Left ventricle myocardium inferior (tissue), 1 donor: ENCODE measurements at regions not wholly inside any gene's neighbourhood (a gene's known extent, or its start where the extent isn't known, plus 50 kb on each side); places are given as distances from the start of the nearest gene placed in this dataset.

ENCODE experiments used
- DNase-seq: peaks from one replicate; pipeline ENCODE4 v3.0.0-alpha.2; 2020
- H3K27ac ChIP-seq: fragments of 200-600 bp; replicated peaks from 2 replicates; pipeline ENCODE4 v1.8.0; 2021
- H3K27me3 ChIP-seq: fragments of 200-600 bp; 2 replicates; pipeline ENCODE4 v1.8.0; 2021; ENCODE audit warnings: low read depth
- H3K36me3 ChIP-seq: fragments of 200-600 bp; 2 replicates; pipeline ENCODE4 v1.8.0; 2021
- H3K4me1 ChIP-seq: fragments of 200-600 bp; 2 replicates; pipeline ENCODE4 v1.8.0; 2021
- H3K4me3 ChIP-seq: fragments of 200-600 bp; 2 replicates; pipeline ENCODE4 v1.8.0; 2021; ENCODE audit warnings: mild to moderate bottlenecking, moderate library complexity
- H3K9me3 ChIP-seq: fragments of 200-600 bp; replicated peaks from 2 replicates; pipeline ENCODE4 v1.8.0; 2021
- CTCF ChIP-seq: fragments of 200-600 bp; IDR thresholded peaks from 2 replicates; pipeline ENCODE4 v1.8.0; 2021; ENCODE audit warnings: antibody characterized with exemption, mild to moderate bottlenecking, borderline replicate concordance
- intact Hi-C: fragments of 100-400 bp; cut with micrococcal nuclease; formaldehyde crosslinking; loops from one replicate; pipeline ENCODE4 v1.11.0; 2022
- donor health status: DM: no; HTN: yes; CAD: no; lungs with severe emphysema.

- H3K36me3 ChIP-seq: no peaks in the 10 kb centered on the region
- DNase-seq: no peak
- no peaks in the 10 kb centered on the region for H3K4me1 ChIP-seq
- H3K27ac ChIP-seq: no peak overlapping the region
- H3K27me3 ChIP-seq: no peaks in the 10 kb centered on the region
- peaks cover 11% of the 10 kb centered on the region for H3K9me3 ChIP-seq
- intact Hi-C loops: no loop called here
- no peak overlapping the region for H3K4me3 ChIP-seq
- no peak for TF ChIP-seq CTCF
These were observed 537.6 kb upstream of the TMEM132C start for GRCh38 chr12:127729381-127729780.

GRCh38 chr12:127731657-127732056 lies 535.3 kb upstream of the TMEM132C start:
- Histone ChIP-seq H3K27ac (no peak overlapping the region), H3K27me3 (no peaks in the 10 kb centered on the region), H3K4me1 (no peaks in the 10 kb centered on the region), H3K4me3 (no peak overlapping the region), H3K36me3 (no peaks in the 10 kb centered on the region), H3K9me3 (peaks cover 11% of the 10 kb centered on the region)
- no peak for TF ChIP-seq CTCF
- no peak for DNase-seq
- intact Hi-C loops: no loop called here

- Histone ChIP-seq H3K27ac (no peak overlapping the region), H3K4me3 (no peak overlapping the region), H3K27me3 (no peaks in the 10 kb centered on the region), H3K4me1 (no peaks in the 10 kb centered on the region), H3K9me3 (peaks cover 3% of the 10 kb centered on the region), H3K36me3 (no peaks in the 10 kb centered on the region)
- intact Hi-C loops: no loop called here
- TF ChIP-seq CTCF: no peak
- DNase-seq: no peak
These were observed 524.7 kb upstream of the TMEM132C start for GRCh38 chr12:127742231-127742630.

DNA sequence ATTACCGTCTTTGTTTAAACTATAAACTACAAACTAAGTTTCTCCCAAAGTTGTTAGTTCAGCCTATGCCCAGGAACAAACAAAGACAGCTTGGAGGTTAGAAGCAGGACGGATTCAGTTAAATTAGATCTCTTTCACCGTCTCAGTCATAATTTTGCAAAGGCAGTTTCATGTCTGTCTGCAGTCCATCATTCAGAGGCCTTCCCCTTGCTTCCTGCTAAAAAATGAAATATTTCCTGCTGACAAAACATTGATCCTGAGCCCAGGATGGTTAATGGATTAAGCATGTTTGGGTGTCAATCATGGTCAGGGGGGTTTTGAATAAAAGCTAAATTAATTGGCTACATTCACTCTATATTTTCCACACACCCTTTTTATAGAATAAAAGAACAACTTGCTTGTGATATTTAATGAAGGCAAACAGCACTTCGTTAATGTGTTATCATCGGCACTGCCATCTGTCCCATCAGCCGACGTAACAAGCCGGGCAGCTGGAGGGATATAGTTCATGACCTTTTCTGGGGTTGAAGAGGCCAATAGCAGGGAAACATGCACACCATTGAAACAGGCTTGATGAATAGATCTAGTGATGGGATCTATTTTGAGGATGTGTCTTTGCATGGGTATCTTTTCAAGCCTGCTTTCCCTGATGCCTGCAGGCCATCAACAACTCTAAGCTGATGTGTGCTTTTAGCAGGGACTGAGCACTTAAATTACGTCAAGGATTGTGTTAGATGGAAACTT lies 521.3 kb upstream of the TMEM132C start:
- peaks cover 3% of the 10 kb centered on the region for H3K9me3 ChIP-seq
- no peaks in the 10 kb centered on the region for H3K4me1 ChIP-seq
- no peak for DNase-seq
- peaks cover 12% of the 10 kb centered on the region for H3K27me3 ChIP-seq
- no peak overlapping the region for H3K27ac ChIP-seq
- intact Hi-C loops: no loop called here
- no peak overlapping the region for H3K4me3 ChIP-seq
- no peaks in the 10 kb centered on the region for H3K36me3 ChIP-seq
- TF ChIP-seq CTCF: no peak

DNA sequence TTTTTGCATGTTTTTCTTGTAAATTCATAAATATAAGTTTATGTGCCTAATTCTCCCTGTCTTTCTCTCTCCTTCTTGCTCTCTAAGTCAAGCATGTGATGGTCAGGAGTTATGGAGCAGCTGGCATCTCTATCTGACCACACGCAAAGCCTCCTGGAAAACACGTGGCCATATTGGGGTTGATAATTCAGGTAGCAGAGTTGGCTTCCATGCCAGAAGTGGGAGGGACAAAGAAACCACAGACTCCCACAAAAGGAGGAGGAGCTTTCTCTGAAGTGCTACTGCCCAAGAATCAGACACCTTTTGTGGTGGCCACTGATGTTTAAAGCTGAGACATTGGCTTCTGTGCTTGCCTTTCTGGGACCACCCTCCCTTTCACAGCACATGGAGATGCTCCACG lies 517.6 kb upstream of the TMEM132C start:
- H3K27ac ChIP-seq: no peak overlapping the region
- no peaks in the 10 kb centered on the region for H3K9me3 ChIP-seq
- intact Hi-C loops: no loop called here
- H3K27me3 ChIP-seq: peaks cover 18% of the 10 kb centered on the region
- H3K4me1 ChIP-seq: no peaks in the 10 kb centered on the region
- H3K4me3 ChIP-seq: no peak overlapping the region
- no peak for DNase-seq
- H3K36me3 ChIP-seq: no peaks in the 10 kb centered on the region
- TF ChIP-seq CTCF: no peak
